SK-N-SH treated with all-trans-retinoic acid at 6 μM for 48 hours (cell line): ENCODE measurements at regions not wholly inside any gene's neighbourhood (a gene's known extent, or its start where the extent isn't known, plus 50 kb on each side); places are given as distances from the start of the nearest gene placed in this dataset.

Experiments
- ATAC-seq: fragments of 200-7000 bp; cut with Tn5 transposase; 3 replicates; pipeline ENCODE4 v1.9.1; 2020; ENCODE audit warnings: mild to moderate bottlenecking, moderate library complexity
- ARNTL ChIP-seq: fragments of 450-650 bp; formaldehyde crosslinking; IDR thresholded peaks from 2 replicates; pipeline ENCODE4 v1.5.0; 2020; ENCODE audit warnings: low read depth, mild to moderate bottlenecking, moderate library complexity, borderline replicate concordance
- BACH2 ChIP-seq: fragments of 250-450 bp; sonication (Bioruptor Pico); IDR thresholded peaks from 2 replicates; pipeline ENCODE4 v1.9.0; 2021; ENCODE audit warnings: mild to moderate bottlenecking, borderline replicate concordance
- CSDC2 ChIP-seq: fragments of 250-450 bp; sonication (Bioruptor Pico); IDR thresholded peaks from 2 replicates; pipeline ENCODE4 v1.5.0; 2020; ENCODE audit warnings: mild to moderate bottlenecking, moderate library complexity
- ESRRG ChIP-seq: fragments of 250-450 bp; sonication (Bioruptor Pico); IDR thresholded peaks from 2 replicates; pipeline ENCODE4 v1.6.1; 2021; ENCODE audit warnings: mild to moderate bottlenecking
- GLIS3 ChIP-seq: fragments of 250-450 bp; sonication (Bioruptor Pico); IDR thresholded peaks from 2 replicates; pipeline ENCODE4 v1.5.0; 2020; ENCODE audit warnings: mild to moderate bottlenecking, moderate library complexity
- ISL1 ChIP-seq: fragments of 250-450 bp; sonication (Bioruptor Pico); IDR thresholded peaks from 2 replicates; pipeline ENCODE4 v2.1.2; 2022; ENCODE audit warnings: mild to moderate bottlenecking, moderate library complexity
- OSR1 ChIP-seq: fragments of 250-450 bp; sonication (Bioruptor Pico); IDR thresholded peaks from 2 replicates; pipeline ENCODE4 v1.8.0; 2022; ENCODE audit warnings: moderate library complexity, mild to moderate bottlenecking, inconsistent platforms
- POU6F1 ChIP-seq: fragments of 250-450 bp; sonication (Bioruptor Pico); IDR thresholded peaks from 2 replicates; pipeline ENCODE4 v1.8.0; 2021; ENCODE audit warnings: low read depth, mild to moderate bottlenecking, moderate library complexity, borderline replicate concordance
- RARB ChIP-seq: fragments of 250-450 bp; sonication (Bioruptor Pico); IDR thresholded peaks from 2 replicates; pipeline ENCODE4 v1.8.0; 2021; ENCODE audit warnings: mild to moderate bottlenecking, moderate library complexity
- SNAI2 ChIP-seq: fragments of 250-450 bp; sonication (Bioruptor Pico); IDR thresholded peaks from 2 replicates; pipeline ENCODE4 v1.5.0; 2020; ENCODE audit warnings: mild to moderate bottlenecking, moderate library complexity
- TCF4 ChIP-seq: fragments of 250-450 bp; sonication (Bioruptor Pico); IDR thresholded peaks from 2 replicates; pipeline ENCODE4 v1.8.0; 2021; ENCODE audit warnings: mild to moderate bottlenecking, moderate library complexity, borderline replicate concordance
- TOX ChIP-seq: fragments of 250-450 bp; sonication (Bioruptor Pico); IDR thresholded peaks from 2 replicates; pipeline ENCODE4 v1.8.0; 2021; ENCODE audit warnings: mild to moderate bottlenecking, moderate library complexity, borderline replicate concordance
- ZC3H10 ChIP-seq: fragments of 250-450 bp; sonication (Bioruptor Pico); IDR thresholded peaks from 2 replicates; pipeline ENCODE4 v1.5.1; 2021; ENCODE audit warnings: mild to moderate bottlenecking, moderate library complexity
- ZFP3 ChIP-seq: fragments of 250-450 bp; sonication (Bioruptor Pico); IDR thresholded peaks from 2 replicates; pipeline ENCODE4 v1.5.0; 2020; ENCODE audit warnings: mild to moderate bottlenecking, moderate library complexity
- ZFP30 ChIP-seq: fragments of 450-650 bp; formaldehyde crosslinking; IDR thresholded peaks from 2 replicates; pipeline ENCODE4 v1.5.0; 2022; ENCODE audit warnings: mild to moderate bottlenecking, moderate library complexity
- ZNF565 ChIP-seq: fragments of 450-650 bp; formaldehyde crosslinking; conservative IDR thresholded peaks from 2 replicates; pipeline ENCODE4 v1.5.0; 2020; ENCODE audit warnings: low read depth, mild to moderate bottlenecking, moderate library complexity
- ZNF70 ChIP-seq: fragments of 450-650 bp; formaldehyde crosslinking; IDR thresholded peaks from 2 replicates; pipeline ENCODE4 v1.5.0; 2020; ENCODE audit warnings: mild to moderate bottlenecking, moderate library complexity
- ZNF8 ChIP-seq: fragments of 450-650 bp; formaldehyde crosslinking; IDR thresholded peaks from 2 replicates; pipeline ENCODE4 v1.5.0; 2020; ENCODE audit warnings: mild to moderate bottlenecking, moderate library complexity
- TF ChIP-seq, protein P1 (sequence below): fragments of 250-450 bp; sonication (Bioruptor Pico); IDR thresholded peaks from 2 replicates; pipeline ENCODE4 v1.8.0; 2020; ENCODE audit warnings: mild to moderate bottlenecking, moderate library complexity, borderline replicate concordance
- TF ChIP-seq, protein P2 (sequence below): fragments of 250-450 bp; sonication (Bioruptor Pico); IDR thresholded peaks from 2 replicates; pipeline ENCODE4 v1.5.0; 2020; ENCODE audit warnings: mild to moderate bottlenecking, moderate library complexity
- TF ChIP-seq, protein P3 (sequence below): fragments of 250-450 bp; sonication (Bioruptor Pico); IDR thresholded peaks from 2 replicates; pipeline ENCODE4 v1.5.1; 2020; ENCODE audit warnings: low read depth, mild to moderate bottlenecking, moderate library complexity
- TF ChIP-seq, protein P4 (sequence below): fragments of 250-450 bp; sonication (Bioruptor Pico); IDR thresholded peaks from 2 replicates; pipeline ENCODE4 v1.5.1; 2021; ENCODE audit warnings: mild to moderate bottlenecking, moderate library complexity

- TF ChIP-seq ZNF565 (CRISPR knock-in tag) (no peak), TOX (CRISPR knock-in tag) (no peak), ARNTL (CRISPR knock-in tag) (no peak), OSR1 (CRISPR knock-in tag) (no peak), SNAI2 (no peak), ISL1 (CRISPR knock-in tag) (no peak), BACH2 (CRISPR knock-in tag) (no peak), POU6F1 (no peak), ZFP30 (no peak), ZNF8 (CRISPR knock-in tag) (no peak), GLIS3 (CRISPR knock-in tag) (no peak), ZC3H10 (CRISPR knock-in tag) (no peak), RARB (CRISPR knock-in tag) (no peak), TCF4 (CRISPR knock-in tag) (no peak)
- TF ChIP-seq, protein P1, sequence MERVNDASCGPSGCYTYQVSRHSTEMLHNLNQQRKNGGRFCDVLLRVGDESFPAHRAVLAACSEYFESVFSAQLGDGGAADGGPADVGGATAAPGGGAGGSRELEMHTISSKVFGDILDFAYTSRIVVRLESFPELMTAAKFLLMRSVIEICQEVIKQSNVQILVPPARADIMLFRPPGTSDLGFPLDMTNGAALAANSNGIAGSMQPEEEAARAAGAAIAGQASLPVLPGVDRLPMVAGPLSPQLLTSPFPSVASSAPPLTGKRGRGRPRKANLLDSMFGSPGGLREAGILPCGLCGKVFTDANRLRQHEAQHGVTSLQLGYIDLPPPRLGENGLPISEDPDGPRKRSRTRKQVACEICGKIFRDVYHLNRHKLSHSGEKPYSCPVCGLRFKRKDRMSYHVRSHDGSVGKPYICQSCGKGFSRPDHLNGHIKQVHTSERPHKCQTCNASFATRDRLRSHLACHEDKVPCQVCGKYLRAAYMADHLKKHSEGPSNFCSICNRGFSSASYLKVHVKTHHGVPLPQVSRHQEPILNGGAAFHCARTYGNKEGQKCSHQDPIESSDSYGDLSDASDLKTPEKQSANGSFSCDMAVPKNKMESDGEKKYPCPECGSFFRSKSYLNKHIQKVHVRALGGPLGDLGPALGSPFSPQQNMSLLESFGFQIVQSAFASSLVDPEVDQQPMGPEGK (CRISPR knock-in tag), result no peak
- TF ChIP-seq, protein P2, sequence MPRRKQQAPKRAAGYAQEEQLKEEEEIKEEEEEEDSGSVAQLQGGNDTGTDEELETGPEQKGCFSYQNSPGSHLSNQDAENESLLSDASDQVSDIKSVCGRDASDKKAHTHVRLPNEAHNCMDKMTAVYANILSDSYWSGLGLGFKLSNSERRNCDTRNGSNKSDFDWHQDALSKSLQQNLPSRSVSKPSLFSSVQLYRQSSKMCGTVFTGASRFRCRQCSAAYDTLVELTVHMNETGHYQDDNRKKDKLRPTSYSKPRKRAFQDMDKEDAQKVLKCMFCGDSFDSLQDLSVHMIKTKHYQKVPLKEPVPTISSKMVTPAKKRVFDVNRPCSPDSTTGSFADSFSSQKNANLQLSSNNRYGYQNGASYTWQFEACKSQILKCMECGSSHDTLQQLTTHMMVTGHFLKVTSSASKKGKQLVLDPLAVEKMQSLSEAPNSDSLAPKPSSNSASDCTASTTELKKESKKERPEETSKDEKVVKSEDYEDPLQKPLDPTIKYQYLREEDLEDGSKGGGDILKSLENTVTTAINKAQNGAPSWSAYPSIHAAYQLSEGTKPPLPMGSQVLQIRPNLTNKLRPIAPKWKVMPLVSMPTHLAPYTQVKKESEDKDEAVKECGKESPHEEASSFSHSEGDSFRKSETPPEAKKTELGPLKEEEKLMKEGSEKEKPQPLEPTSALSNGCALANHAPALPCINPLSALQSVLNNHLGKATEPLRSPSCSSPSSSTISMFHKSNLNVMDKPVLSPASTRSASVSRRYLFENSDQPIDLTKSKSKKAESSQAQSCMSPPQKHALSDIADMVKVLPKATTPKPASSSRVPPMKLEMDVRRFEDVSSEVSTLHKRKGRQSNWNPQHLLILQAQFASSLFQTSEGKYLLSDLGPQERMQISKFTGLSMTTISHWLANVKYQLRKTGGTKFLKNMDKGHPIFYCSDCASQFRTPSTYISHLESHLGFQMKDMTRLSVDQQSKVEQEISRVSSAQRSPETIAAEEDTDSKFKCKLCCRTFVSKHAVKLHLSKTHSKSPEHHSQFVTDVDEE (CRISPR knock-in tag), result no peak
- TF ChIP-seq, all 23 proteins: peak for 0
- no peak for ATAC-seq
Measured at GRCh38 chr10:111739125-111739873, 444.3 kb downstream of the GPAM start.

DNA sequence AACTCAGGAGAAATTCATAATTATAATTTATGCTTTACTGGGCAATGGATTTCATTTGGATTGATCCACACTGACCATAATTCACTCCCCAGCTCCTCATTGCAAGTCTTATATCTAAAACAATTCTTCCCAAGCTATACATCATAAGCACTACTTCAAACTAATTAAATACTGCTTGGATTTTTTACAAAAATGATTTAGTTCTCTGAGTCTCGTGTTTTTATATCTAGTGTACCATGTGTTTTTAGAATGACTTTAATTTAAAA lies 443.8 kb downstream of the GPAM start:
- TF ChIP-seq ARNTL (CRISPR knock-in tag) (no peak), ZNF565 (CRISPR knock-in tag) (no peak), ESRRG (CRISPR knock-in tag) (no peak), TOX (CRISPR knock-in tag) (no peak), ZNF70 (CRISPR knock-in tag) (no peak), OSR1 (CRISPR knock-in tag) (no peak), TCF4 (CRISPR knock-in tag) (no peak), CSDC2 (CRISPR knock-in tag) (no peak), ZC3H10 (CRISPR knock-in tag) (no peak), POU6F1 (no peak), ZNF8 (CRISPR knock-in tag) (no peak), ZFP3 (no peak), ZFP30 (no peak)
- TF ChIP-seq, protein P1 (CRISPR knock-in tag), result no peak
- TF ChIP-seq, protein P3, sequence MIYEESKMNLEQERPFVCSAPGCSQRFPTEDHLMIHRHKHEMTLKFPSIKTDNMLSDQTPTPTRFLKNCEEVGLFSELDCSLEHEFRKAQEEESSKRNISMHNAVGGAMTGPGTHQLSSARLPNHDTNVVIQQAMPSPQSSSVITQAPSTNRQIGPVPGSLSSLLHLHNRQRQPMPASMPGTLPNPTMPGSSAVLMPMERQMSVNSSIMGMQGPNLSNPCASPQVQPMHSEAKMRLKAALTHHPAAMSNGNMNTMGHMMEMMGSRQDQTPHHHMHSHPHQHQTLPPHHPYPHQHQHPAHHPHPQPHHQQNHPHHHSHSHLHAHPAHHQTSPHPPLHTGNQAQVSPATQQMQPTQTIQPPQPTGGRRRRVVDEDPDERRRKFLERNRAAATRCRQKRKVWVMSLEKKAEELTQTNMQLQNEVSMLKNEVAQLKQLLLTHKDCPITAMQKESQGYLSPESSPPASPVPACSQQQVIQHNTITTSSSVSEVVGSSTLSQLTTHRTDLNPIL, result no peak
- TF ChIP-seq, protein P2 (CRISPR knock-in tag), result no peak
- TF ChIP-seq, protein P4, sequence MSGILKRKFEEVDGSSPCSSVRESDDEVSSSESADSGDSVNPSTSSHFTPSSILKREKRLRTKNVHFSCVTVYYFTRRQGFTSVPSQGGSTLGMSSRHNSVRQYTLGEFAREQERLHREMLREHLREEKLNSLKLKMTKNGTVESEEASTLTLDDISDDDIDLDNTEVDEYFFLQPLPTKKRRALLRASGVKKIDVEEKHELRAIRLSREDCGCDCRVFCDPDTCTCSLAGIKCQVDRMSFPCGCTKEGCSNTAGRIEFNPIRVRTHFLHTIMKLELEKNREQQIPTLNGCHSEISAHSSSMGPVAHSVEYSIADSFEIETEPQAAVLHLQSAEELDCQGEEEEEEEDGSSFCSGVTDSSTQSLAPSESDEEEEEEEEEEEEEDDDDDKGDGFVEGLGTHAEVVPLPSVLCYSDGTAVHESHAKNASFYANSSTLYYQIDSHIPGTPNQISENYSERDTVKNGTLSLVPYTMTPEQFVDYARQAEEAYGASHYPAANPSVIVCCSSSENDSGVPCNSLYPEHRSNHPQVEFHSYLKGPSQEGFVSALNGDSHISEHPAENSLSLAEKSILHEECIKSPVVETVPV (CRISPR knock-in tag), result no peak
- TF ChIP-seq, all 23 proteins: peak for 0
- no peak for ATAC-seq
